ENCODE measurements at regions not wholly inside any gene's neighbourhood (a gene's known extent, or its start where the extent isn't known, plus 50 kb on each side); places are given as distances from the start of the nearest gene placed in this dataset.

DNA sequence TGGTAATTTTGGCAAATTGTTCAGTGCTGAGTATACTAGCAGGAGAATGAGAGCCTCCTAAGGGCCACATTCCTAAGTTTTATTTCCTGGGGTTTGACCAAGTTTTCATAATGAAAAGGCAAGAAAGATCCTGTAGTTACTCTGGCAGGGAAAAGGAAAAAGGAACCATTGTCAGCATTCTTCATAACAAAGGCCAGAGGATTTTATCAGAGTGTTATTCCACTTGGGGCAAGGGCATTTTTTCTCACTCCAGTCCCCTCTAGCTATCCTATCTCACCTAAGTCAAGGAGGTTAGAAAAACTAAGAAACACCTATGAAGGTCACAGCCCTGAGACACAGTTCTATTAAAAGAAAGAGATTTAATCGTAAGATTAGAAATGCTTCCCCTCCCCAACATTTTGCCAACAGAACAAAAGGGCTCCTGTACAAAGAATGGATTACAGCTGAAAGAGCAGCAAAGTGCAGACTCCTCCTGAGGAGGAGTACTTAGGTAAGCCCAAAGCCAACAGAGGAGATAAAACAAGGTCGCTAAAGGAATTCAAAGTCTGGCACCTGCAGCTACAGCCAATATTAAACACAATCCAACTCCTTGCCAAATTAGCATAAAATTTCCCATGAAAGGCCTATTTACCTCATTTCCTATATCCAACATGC lies 162.4 kb downstream of the GALC start:
- no peaks in the 10 kb centered on the region for H3K9me3 ChIP-seq (replicated peaks; ENCODE audit: control insufficient read depth, insufficient read depth, low read length)
- no peak overlapping the region for H3K9ac ChIP-seq (replicated peaks; ENCODE audit: extremely low read depth, insufficient read depth, low read length)
- ChIA-PET CTCF (no interaction called here), POLR2A (no interaction called here)
- TF ChIP-seq POLR2AphosphoS5 (IDR thresholded peaks at IDR 0.05; ENCODE audit: insufficient read depth, low read depth, low read length), result no peak
- no peak for TF ChIP-seq POLR2A (IDR thresholded peaks at IDR 0.05; ENCODE audit: low read depth, low read length)
- TF ChIP-seq JUN (IDR thresholded peaks at IDR 0.05; ENCODE audit: borderline replicate concordance, insufficient read depth, insufficient read length, low read depth), result no peak
- no peak for TF ChIP-seq FOS (IDR thresholded peaks at IDR 0.05; ENCODE audit: borderline replicate concordance, insufficient read depth, low read length)
- TF ChIP-seq, protein P1, sequence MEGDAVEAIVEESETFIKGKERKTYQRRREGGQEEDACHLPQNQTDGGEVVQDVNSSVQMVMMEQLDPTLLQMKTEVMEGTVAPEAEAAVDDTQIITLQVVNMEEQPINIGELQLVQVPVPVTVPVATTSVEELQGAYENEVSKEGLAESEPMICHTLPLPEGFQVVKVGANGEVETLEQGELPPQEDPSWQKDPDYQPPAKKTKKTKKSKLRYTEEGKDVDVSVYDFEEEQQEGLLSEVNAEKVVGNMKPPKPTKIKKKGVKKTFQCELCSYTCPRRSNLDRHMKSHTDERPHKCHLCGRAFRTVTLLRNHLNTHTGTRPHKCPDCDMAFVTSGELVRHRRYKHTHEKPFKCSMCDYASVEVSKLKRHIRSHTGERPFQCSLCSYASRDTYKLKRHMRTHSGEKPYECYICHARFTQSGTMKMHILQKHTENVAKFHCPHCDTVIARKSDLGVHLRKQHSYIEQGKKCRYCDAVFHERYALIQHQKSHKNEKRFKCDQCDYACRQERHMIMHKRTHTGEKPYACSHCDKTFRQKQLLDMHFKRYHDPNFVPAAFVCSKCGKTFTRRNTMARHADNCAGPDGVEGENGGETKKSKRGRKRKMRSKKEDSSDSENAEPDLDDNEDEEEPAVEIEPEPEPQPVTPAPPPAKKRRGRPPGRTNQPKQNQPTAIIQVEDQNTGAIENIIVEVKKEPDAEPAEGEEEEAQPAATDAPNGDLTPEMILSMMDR (IDR thresholded peaks at IDR 0.05; ENCODE audit: extremely low read depth in 1 of 2, insufficient read depth in 1 of 2, low read depth in 1 of 2, low read length in 2 of 2), result no peak
- no peak for TF ChIP-seq GATA2 (IDR thresholded peaks at IDR 0.05; ENCODE audit: insufficient read depth, insufficient read length, low read depth, low read length)
- TF ChIP-seq EZH2 (IDR thresholded peaks at IDR 0.05; ENCODE audit: borderline replicate concordance, low read depth, low read length, severe bottlenecking), result no peak
- TF ChIP-seq, protein P2, sequence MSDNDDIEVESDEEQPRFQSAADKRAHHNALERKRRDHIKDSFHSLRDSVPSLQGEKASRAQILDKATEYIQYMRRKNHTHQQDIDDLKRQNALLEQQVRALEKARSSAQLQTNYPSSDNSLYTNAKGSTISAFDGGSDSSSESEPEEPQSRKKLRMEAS (IDR thresholded peaks at IDR 0.05; ENCODE audit: insufficient read depth, insufficient read length), result no peak
- no peak for TF ChIP-seq MYC (IDR thresholded peaks at IDR 0.05; ENCODE audit: low read depth, low read length)
- no peaks in the 10 kb centered on the region for H3K9me1 ChIP-seq (replicated peaks; ENCODE audit: control insufficient read depth, extremely low read depth, insufficient read depth, low read length)
- no peaks in the 10 kb centered on the region for H3K4me1 ChIP-seq (ENCODE audit: control insufficient read depth, extremely low read depth, insufficient read depth, low read length)
- H3K4me3 ChIP-seq (replicated peaks in 1 of 3; ENCODE audit: insufficient read depth in 1 of 3, low read depth in 1 of 3, low read length in 3 of 3), result no peak overlapping the region
- H3K4me2 ChIP-seq (ENCODE audit: insufficient read depth, low read length), result no peak overlapping the region
- no TSS peak for BruUV-seq (replicated peaks)
- no peaks in the 10 kb centered on the region for H4K20me1 ChIP-seq (replicated peaks; ENCODE audit: control insufficient read depth, extremely low read depth, insufficient read depth, low read length)
- no peak for FAIRE-seq
- no peaks in the 10 kb centered on the region for H3K79me2 ChIP-seq (ENCODE audit: control insufficient read depth, insufficient read depth, low read length)
- dilution Hi-C loops (cut with MboI; ENCODE audit: extremely low pct_ligation_motif_present, low sequenced_read_pairs) (no loop called here), intact Hi-C loops (cut with micrococcal nuclease) (no loop called here)
- DNase-seq (ENCODE audit: low read depth, low spot score), result no peak
- H2AFZ ChIP-seq (ENCODE audit: low read depth, low read length), result no peak overlapping the region
- H3K27ac ChIP-seq (ENCODE audit: insufficient read depth, low read depth, low read length), result no peak overlapping the region
- no peaks in the 10 kb centered on the region for H3K36me3 ChIP-seq (ENCODE audit: control insufficient read depth in 2 of 2, extremely low read depth in 1 of 2, insufficient read depth in 2 of 2, low read length in 2 of 2)
- no peaks in the 10 kb centered on the region for H3K27me3 ChIP-seq (ENCODE audit: control insufficient read depth in 2 of 2, insufficient read depth in 2 of 2, low read length in 2 of 2)
